ENCODE measurements at regions not wholly inside any gene's neighbourhood (a gene's known extent, or its start where the extent isn't known, plus 50 kb on each side); places are given as distances from the start of the nearest gene placed in this dataset.

DNA sequence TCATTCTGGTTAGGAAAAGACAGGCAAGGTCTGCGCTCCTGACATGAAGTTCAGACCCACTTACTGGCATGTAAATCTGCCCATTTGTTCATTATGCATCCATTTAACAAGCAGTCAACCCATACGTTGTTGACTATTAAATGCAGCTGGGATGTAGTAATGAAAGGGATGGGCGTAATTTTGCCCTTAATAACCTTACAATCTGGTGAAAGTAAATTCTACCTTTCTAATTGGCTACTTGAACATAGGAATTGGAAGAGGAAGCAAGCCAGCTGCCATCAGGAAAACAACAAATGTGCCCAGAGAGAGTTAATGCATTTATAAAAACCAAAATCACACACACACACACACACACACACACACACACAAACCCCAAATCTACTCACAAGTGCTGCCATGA, 170.2 kb upstream of the PITRM1 start:
- TF ChIP-seq, protein P1, sequence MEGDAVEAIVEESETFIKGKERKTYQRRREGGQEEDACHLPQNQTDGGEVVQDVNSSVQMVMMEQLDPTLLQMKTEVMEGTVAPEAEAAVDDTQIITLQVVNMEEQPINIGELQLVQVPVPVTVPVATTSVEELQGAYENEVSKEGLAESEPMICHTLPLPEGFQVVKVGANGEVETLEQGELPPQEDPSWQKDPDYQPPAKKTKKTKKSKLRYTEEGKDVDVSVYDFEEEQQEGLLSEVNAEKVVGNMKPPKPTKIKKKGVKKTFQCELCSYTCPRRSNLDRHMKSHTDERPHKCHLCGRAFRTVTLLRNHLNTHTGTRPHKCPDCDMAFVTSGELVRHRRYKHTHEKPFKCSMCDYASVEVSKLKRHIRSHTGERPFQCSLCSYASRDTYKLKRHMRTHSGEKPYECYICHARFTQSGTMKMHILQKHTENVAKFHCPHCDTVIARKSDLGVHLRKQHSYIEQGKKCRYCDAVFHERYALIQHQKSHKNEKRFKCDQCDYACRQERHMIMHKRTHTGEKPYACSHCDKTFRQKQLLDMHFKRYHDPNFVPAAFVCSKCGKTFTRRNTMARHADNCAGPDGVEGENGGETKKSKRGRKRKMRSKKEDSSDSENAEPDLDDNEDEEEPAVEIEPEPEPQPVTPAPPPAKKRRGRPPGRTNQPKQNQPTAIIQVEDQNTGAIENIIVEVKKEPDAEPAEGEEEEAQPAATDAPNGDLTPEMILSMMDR (IDR thresholded peaks at IDR 0.05): no peak
- TF ChIP-seq POLR2A (IDR thresholded peaks at IDR 0.05): no peak
